ENCODE measurements at regions not wholly inside any gene's neighbourhood (a gene's known extent, or its start where the extent isn't known, plus 50 kb on each side); places are given as distances from the start of the nearest gene placed in this dataset.
A peak's percentile ranks its signal among the peaks of the same experiment; 100 is the strongest.

DNA sequence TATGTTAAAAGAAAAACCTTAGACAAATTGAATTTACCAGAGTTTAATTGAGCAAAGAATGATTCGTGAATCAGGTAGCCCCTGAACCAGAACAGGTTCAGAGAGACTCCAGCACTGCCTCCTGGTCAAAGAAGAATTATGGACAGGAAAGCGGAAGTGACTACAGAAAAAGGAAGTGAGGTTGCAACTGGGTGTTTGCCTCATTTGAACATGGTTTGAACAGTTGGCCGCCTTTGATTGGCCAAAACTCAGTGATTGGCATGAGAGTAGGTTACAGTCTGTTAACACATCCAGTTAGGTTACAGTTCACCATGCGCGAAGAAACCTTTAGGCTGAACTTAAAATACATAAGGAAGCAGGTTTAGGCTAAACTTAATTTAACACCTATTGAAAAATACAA is 248.8 kb downstream of the TFAP2A start:
- H3K9me3 ChIP-seq (ENCODE audit: control insufficient read depth in 5 of 5, low read length in 5 of 5), result peaks cover 0 to 3% (median 1%) of the 10 kb centered on the region in 5 donors
- H3K27me3 ChIP-seq (ENCODE audit: control insufficient read depth in 5 of 5, insufficient read depth in 4 of 5, low read length in 5 of 5), result no peaks in the 10 kb centered on the region
- H3K36me3 ChIP-seq (ENCODE audit: control insufficient read depth in 5 of 5, insufficient read depth in 5 of 5, low read length in 5 of 5), result no peaks in the 10 kb centered on the region
- no peak overlapping the region for H3K9ac ChIP-seq (ENCODE audit: low read length in 5 of 5)
- no peak overlapping the region for H3K4me3 ChIP-seq (ENCODE audit: low read depth in 1 of 5, low read length in 5 of 5)
- H3K4me1 ChIP-seq (ENCODE audit: control insufficient read depth in 5 of 5, insufficient read depth in 5 of 5, low read length in 5 of 5), result no peaks in the 10 kb centered on the region
- no peak overlapping the region for H3K27ac ChIP-seq (ENCODE audit: low read depth, low read length)

DNA sequence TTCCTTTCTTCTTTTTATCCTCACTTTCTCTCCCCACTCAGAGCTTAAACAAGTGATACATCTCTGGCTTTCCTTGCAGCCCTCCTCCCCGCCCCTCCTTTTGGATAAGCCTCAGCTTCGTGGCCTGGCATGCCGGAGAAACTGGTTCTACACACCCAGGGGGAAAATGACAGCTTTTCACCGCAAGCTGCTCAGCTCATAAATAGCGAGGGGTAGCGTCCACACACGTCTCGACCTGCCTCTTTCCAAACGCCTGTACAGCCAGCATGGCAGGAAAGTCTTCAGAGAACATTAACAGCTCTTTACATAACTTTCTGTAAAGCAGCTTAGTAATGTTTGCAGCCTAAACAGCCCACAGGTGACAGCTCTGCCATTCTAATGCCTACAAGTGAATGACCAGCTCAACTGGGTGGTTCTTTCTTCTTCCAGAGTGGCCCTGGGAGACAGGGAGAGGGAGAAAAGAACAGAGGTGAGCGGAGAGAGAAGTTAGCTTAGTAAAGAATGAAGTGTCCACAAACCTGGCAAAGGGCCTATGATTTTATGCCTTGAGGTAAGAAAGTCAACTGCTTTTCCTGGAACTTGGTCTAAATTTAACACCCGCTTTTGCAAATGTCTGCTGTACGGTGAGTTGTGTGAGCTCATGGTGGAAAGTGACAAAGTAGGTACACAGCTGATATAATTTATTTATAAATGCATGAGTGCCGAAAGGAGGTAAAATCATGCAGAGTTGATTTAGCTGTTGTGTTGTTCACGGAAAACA is 251.5 kb downstream of the TFAP2A start:
- H3K27ac ChIP-seq (ENCODE audit: low read depth, low read length), result no peak overlapping the region
- H3K9me3 ChIP-seq (ENCODE audit: control insufficient read depth in 5 of 5, low read length in 5 of 5), result peaks cover 0 to 9% (median 3%) of the 10 kb centered on the region in 5 donors
- H3K36me3 ChIP-seq (ENCODE audit: control insufficient read depth in 5 of 5, insufficient read depth in 5 of 5, low read length in 5 of 5), result no peaks in the 10 kb centered on the region
- H3K27me3 ChIP-seq (ENCODE audit: control insufficient read depth in 5 of 5, insufficient read depth in 4 of 5, low read length in 5 of 5), result no peaks in the 10 kb centered on the region
- no peak overlapping the region for H3K9ac ChIP-seq (ENCODE audit: low read length in 5 of 5)
- H3K4me3 ChIP-seq (ENCODE audit: low read depth in 1 of 5, low read length in 5 of 5), result no peak overlapping the region
- H3K4me1 ChIP-seq (ENCODE audit: control insufficient read depth in 5 of 5, insufficient read depth in 5 of 5, low read length in 5 of 5), result no peaks in the 10 kb centered on the region

DNA sequence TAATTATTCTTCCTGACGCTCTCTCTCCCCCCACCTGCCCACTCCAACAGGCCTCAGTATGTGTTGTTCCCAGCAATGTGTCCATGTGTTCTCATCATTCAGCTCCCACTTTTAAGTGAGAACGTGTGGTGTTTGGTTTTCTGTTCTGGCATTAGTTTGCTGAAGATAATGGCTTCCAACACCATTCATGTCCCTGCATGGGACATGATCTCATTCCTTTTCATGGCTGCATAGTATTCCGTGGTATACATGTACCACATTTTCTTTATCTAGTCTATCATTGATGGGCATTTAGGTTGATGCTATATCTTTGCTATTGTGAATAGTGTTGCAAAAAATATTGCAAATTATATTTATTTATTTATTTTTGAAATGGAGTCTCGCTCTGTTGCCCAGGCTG is 258.0 kb downstream of the TFAP2A start:
- Histone ChIP-seq H3K9me3 (ENCODE audit: control insufficient read depth in 5 of 5, low read length in 5 of 5) (peaks cover 0 to 9% (median 3%) of the 10 kb centered on the region in 5 donors), H3K4me1 (ENCODE audit: control insufficient read depth in 5 of 5, insufficient read depth in 5 of 5, low read length in 5 of 5) (no peaks in the 10 kb centered on the region), H3K27ac (ENCODE audit: low read depth, low read length) (no peak overlapping the region), H3K9ac (ENCODE audit: low read length in 5 of 5) (no peak overlapping the region), H3K27me3 (ENCODE audit: control insufficient read depth in 5 of 5, insufficient read depth in 4 of 5, low read length in 5 of 5) (no peaks in the 10 kb centered on the region), H3K36me3 (ENCODE audit: control insufficient read depth in 5 of 5, insufficient read depth in 5 of 5, low read length in 5 of 5) (no peaks in the 10 kb centered on the region), H3K4me3 (ENCODE audit: low read depth in 1 of 5, low read length in 5 of 5) (no peak overlapping the region)

GRCh38 chr6:10154251-10154650 is 260.6 kb downstream of the TFAP2A start:
- no peaks in the 10 kb centered on the region for H3K9me3 ChIP-seq (ENCODE audit: control insufficient read depth in 5 of 5, low read length in 5 of 5)
- H3K4me3 ChIP-seq (ENCODE audit: low read depth in 1 of 5, low read length in 5 of 5), result no peak overlapping the region
- H3K4me1 ChIP-seq (ENCODE audit: control insufficient read depth in 5 of 5, insufficient read depth in 5 of 5, low read length in 5 of 5), result no peaks in the 10 kb centered on the region
- H3K9ac ChIP-seq (ENCODE audit: low read length in 5 of 5), result no peak overlapping the region
- no peak overlapping the region for H3K27ac ChIP-seq (ENCODE audit: low read depth, low read length)
- no peaks in the 10 kb centered on the region for H3K27me3 ChIP-seq (ENCODE audit: control insufficient read depth in 5 of 5, insufficient read depth in 4 of 5, low read length in 5 of 5)
- H3K36me3 ChIP-seq (ENCODE audit: control insufficient read depth in 5 of 5, insufficient read depth in 5 of 5, low read length in 5 of 5), result no peaks in the 10 kb centered on the region

- Histone ChIP-seq H3K36me3 (ENCODE audit: control insufficient read depth in 5 of 5, insufficient read depth in 5 of 5, low read length in 5 of 5) (no peaks in the 10 kb centered on the region), H3K9me3 (ENCODE audit: control insufficient read depth in 5 of 5, low read length in 5 of 5) (no peaks in the 10 kb centered on the region), H3K9ac (ENCODE audit: low read length in 5 of 5) (no peak overlapping the region), H3K27ac (ENCODE audit: low read depth, low read length) (no peak overlapping the region), H3K4me3 (ENCODE audit: low read depth in 1 of 5, low read length in 5 of 5) (no peak overlapping the region), H3K4me1 (ENCODE audit: control insufficient read depth in 5 of 5, insufficient read depth in 5 of 5, low read length in 5 of 5) (peaks cover 0 to 5% (median 3%) of the 10 kb centered on the region in 5 donors), H3K27me3 (ENCODE audit: control insufficient read depth in 5 of 5, insufficient read depth in 4 of 5, low read length in 5 of 5) (no peaks in the 10 kb centered on the region)
These were observed 263.5 kb downstream of the TFAP2A start for GRCh38 chr6:10151144-10151915.

DNA sequence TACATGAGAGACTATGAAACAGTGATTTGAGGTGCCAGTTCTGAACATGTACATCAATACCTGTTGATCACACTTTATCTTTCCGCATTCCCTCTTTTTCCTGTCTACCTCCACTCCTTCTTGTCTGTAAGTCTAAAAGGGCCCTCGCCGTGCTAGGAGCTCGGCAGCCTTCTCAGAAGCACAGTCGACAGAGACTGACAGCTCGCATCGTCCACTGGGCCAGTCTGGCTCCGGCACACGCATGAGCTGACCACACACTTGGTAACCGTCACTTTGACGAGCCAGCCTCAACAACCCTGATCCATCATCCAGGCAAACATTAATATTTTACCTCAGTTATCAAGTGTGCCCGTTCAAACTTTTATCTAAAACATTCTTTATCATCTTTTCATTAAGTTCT is 265.3 kb downstream of the TFAP2A start:
- Histone ChIP-seq H3K9ac (ENCODE audit: low read length in 5 of 5) (no peak overlapping the region), H3K4me1 (ENCODE audit: control insufficient read depth in 5 of 5, insufficient read depth in 5 of 5, low read length in 5 of 5) (peaks cover 0 to 5% (median 3%) of the 10 kb centered on the region in 5 donors), H3K27me3 (ENCODE audit: control insufficient read depth in 5 of 5, insufficient read depth in 4 of 5, low read length in 5 of 5) (no peaks in the 10 kb centered on the region), H3K4me3 (ENCODE audit: low read depth in 1 of 5, low read length in 5 of 5) (no peak overlapping the region), H3K9me3 (ENCODE audit: control insufficient read depth in 5 of 5, low read length in 5 of 5) (no peaks in the 10 kb centered on the region), H3K36me3 (ENCODE audit: control insufficient read depth in 5 of 5, insufficient read depth in 5 of 5, low read length in 5 of 5) (no peaks in the 10 kb centered on the region), H3K27ac (ENCODE audit: low read depth, low read length) (no peak overlapping the region)

DNA sequence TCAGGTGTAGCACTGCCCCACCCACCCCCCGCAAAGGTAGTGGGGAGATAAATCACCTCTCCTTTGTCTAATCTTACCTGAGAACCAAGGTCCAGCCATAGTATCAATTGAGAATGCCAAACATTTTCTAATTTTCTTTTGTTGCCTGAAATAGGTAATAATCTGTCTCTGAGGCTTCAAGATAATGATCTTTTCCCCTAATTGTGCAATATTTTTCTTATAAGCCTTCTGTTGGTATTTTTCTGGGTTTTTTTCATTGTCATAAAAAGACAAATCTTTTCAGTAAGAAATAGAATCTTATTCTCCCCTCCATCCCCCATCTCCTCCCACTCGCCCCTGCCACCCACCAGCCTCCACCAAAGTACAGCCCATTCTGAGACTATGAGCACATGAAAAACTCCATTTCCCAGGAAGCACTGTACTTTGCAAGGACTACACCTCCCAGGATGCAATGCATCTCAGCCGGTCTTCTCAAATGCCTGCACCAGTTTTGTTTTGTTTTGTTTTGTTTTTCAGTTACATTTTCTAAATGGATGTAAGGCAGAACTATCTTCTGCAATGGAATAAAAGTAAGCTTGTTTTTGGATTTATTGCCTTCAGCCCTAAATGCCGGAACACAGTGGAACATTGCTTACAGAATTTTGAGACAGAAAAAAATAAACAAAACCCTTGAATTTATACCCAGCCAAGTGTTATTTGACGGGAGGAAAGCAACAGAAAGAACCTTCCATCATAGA is 268.0 kb downstream of the TFAP2A start:
- Histone ChIP-seq H3K36me3 (ENCODE audit: control insufficient read depth in 5 of 5, insufficient read depth in 5 of 5, low read length in 5 of 5) (no peaks in the 10 kb centered on the region), H3K9me3 (ENCODE audit: control insufficient read depth in 5 of 5, low read length in 5 of 5) (no peaks in the 10 kb centered on the region), H3K4me3 (ENCODE audit: low read depth in 1 of 5, low read length in 5 of 5) (peak overlapping the region; percentile 38 to 72 (median 59)), H3K27ac (ENCODE audit: low read depth, low read length) (no peak overlapping the region), H3K27me3 (ENCODE audit: control insufficient read depth in 5 of 5, insufficient read depth in 4 of 5, low read length in 5 of 5) (no peaks in the 10 kb centered on the region), H3K9ac (ENCODE audit: low read length in 5 of 5) (peak overlapping the region in 2 of 5 donors; percentile 31 to 35), H3K4me1 (ENCODE audit: control insufficient read depth in 5 of 5, insufficient read depth in 5 of 5, low read length in 5 of 5) (peaks cover 0 to 5% (median 3%) of the 10 kb centered on the region in 5 donors)

GRCh38 chr6:10144772-10145171 is 270.1 kb downstream of the TFAP2A start:
- Histone ChIP-seq H3K9me3 (ENCODE audit: control insufficient read depth in 5 of 5, low read length in 5 of 5) (no peaks in the 10 kb centered on the region), H3K9ac (ENCODE audit: low read length in 5 of 5) (no peak overlapping the region), H3K4me1 (ENCODE audit: control insufficient read depth in 5 of 5, insufficient read depth in 5 of 5, low read length in 5 of 5) (peaks cover 0 to 5% (median 3%) of the 10 kb centered on the region in 5 donors), H3K27me3 (ENCODE audit: control insufficient read depth in 5 of 5, insufficient read depth in 4 of 5, low read length in 5 of 5) (no peaks in the 10 kb centered on the region), H3K36me3 (ENCODE audit: control insufficient read depth in 5 of 5, insufficient read depth in 5 of 5, low read length in 5 of 5) (no peaks in the 10 kb centered on the region), H3K27ac (ENCODE audit: low read depth, low read length) (no peak overlapping the region), H3K4me3 (ENCODE audit: low read depth in 1 of 5, low read length in 5 of 5) (no peak overlapping the region)

- H3K4me1 ChIP-seq (ENCODE audit: control insufficient read depth in 5 of 5, insufficient read depth in 5 of 5, low read length in 5 of 5), result no peaks in the 10 kb centered on the region
- H3K27ac ChIP-seq (ENCODE audit: low read depth, low read length), result no peak overlapping the region
- no peak overlapping the region for H3K4me3 ChIP-seq (ENCODE audit: low read depth in 1 of 5, low read length in 5 of 5)
- H3K9ac ChIP-seq (ENCODE audit: low read length in 5 of 5), result no peak overlapping the region
- H3K9me3 ChIP-seq (ENCODE audit: control insufficient read depth in 5 of 5, low read length in 5 of 5), result peaks cover 1 to 5% (median 3%) of the 10 kb centered on the region in 5 donors
- no peaks in the 10 kb centered on the region for H3K27me3 ChIP-seq (ENCODE audit: control insufficient read depth in 5 of 5, insufficient read depth in 4 of 5, low read length in 5 of 5)
- no peaks in the 10 kb centered on the region for H3K36me3 ChIP-seq (ENCODE audit: control insufficient read depth in 5 of 5, insufficient read depth in 5 of 5, low read length in 5 of 5)
These were observed 273.0 kb downstream of the TFAP2A start for GRCh38 chr6:10141746-10142443.

Measured in subcutaneous abdominal adipose tissue (tissue), 5 donors.